ENCODE measurements at regions not wholly inside any gene's neighbourhood (a gene's known extent, or its start where the extent isn't known, plus 50 kb on each side); places are given as distances from the start of the nearest gene placed in this dataset.

GRCh38 chr18:53843763-53844162 lies 380.7 kb downstream of the MBD2 start:
- TF ChIP-seq POLR2A (IDR thresholded peaks at IDR 0.05; ENCODE audit: low read depth, low read length) (no peak), RAD21 (IDR thresholded peaks at IDR 0.05; ENCODE audit: low read length) (no peak), FOS (IDR thresholded peaks at IDR 0.05; ENCODE audit: low read depth, low read length) (no peak), RFX5 (IDR thresholded peaks at IDR 0.05; ENCODE audit: low read depth, low read length) (no peak), RCOR1 (IDR thresholded peaks at IDR 0.05; ENCODE audit: insufficient replicate concordance, low read length) (no peak), NFE2L2 (IDR thresholded peaks at IDR 0.05; ENCODE audit: low read depth, low read length) (no peak), CEBPB (IDR thresholded peaks at IDR 0.05; ENCODE audit: low read depth, low read length) (no peak), MXI1 (IDR thresholded peaks at IDR 0.05; ENCODE audit: borderline replicate concordance, low read depth, low read length) (no peak)
- TF ChIP-seq, protein P1, sequence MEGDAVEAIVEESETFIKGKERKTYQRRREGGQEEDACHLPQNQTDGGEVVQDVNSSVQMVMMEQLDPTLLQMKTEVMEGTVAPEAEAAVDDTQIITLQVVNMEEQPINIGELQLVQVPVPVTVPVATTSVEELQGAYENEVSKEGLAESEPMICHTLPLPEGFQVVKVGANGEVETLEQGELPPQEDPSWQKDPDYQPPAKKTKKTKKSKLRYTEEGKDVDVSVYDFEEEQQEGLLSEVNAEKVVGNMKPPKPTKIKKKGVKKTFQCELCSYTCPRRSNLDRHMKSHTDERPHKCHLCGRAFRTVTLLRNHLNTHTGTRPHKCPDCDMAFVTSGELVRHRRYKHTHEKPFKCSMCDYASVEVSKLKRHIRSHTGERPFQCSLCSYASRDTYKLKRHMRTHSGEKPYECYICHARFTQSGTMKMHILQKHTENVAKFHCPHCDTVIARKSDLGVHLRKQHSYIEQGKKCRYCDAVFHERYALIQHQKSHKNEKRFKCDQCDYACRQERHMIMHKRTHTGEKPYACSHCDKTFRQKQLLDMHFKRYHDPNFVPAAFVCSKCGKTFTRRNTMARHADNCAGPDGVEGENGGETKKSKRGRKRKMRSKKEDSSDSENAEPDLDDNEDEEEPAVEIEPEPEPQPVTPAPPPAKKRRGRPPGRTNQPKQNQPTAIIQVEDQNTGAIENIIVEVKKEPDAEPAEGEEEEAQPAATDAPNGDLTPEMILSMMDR (conservative IDR thresholded peaks at IDR 0.05; ENCODE audit: low read depth, low read length) = no peak
- TF ChIP-seq, protein P2, sequence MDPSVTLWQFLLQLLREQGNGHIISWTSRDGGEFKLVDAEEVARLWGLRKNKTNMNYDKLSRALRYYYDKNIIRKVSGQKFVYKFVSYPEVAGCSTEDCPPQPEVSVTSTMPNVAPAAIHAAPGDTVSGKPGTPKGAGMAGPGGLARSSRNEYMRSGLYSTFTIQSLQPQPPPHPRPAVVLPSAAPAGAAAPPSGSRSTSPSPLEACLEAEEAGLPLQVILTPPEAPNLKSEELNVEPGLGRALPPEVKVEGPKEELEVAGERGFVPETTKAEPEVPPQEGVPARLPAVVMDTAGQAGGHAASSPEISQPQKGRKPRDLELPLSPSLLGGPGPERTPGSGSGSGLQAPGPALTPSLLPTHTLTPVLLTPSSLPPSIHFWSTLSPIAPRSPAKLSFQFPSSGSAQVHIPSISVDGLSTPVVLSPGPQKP (IDR thresholded peaks at IDR 0.05; ENCODE audit: borderline replicate concordance, low read depth, low read length) = no peak
- TF ChIP-seq, protein P3, sequence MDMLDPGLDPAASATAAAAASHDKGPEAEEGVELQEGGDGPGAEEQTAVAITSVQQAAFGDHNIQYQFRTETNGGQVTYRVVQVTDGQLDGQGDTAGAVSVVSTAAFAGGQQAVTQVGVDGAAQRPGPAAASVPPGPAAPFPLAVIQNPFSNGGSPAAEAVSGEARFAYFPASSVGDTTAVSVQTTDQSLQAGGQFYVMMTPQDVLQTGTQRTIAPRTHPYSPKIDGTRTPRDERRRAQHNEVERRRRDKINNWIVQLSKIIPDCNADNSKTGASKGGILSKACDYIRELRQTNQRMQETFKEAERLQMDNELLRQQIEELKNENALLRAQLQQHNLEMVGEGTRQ (IDR thresholded peaks at IDR 0.05; ENCODE audit: low read depth, low read length) = no peak

All from IMR-90 (cell line).